ENCODE measurements at regions not wholly inside any gene's neighbourhood (a gene's known extent, or its start where the extent isn't known, plus 50 kb on each side); places are given as distances from the start of the nearest gene placed in this dataset.

DNA sequence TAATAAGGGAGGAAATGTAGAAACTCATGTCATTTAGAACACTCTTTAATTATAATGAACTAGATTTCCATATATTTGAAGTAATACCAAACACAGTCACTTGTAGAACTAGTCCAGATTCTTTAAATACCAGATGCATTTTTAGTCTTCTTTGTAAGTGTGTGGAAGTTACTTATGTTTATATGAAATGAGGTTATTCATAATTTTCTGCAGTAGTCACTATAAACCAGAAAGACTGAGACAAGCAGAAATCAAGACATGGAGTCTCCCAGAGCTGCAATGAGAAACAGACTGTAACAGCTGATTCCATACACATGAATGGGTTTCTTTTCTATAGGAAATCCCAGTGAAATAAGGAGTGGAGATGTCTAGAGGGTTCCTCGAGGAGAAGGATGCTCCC, 216.6 kb upstream of the ZP4 start:
- TF ChIP-seq POLR2A (IDR thresholded peaks at IDR 0.05) = no peak
- TF ChIP-seq, protein P1, sequence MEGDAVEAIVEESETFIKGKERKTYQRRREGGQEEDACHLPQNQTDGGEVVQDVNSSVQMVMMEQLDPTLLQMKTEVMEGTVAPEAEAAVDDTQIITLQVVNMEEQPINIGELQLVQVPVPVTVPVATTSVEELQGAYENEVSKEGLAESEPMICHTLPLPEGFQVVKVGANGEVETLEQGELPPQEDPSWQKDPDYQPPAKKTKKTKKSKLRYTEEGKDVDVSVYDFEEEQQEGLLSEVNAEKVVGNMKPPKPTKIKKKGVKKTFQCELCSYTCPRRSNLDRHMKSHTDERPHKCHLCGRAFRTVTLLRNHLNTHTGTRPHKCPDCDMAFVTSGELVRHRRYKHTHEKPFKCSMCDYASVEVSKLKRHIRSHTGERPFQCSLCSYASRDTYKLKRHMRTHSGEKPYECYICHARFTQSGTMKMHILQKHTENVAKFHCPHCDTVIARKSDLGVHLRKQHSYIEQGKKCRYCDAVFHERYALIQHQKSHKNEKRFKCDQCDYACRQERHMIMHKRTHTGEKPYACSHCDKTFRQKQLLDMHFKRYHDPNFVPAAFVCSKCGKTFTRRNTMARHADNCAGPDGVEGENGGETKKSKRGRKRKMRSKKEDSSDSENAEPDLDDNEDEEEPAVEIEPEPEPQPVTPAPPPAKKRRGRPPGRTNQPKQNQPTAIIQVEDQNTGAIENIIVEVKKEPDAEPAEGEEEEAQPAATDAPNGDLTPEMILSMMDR (IDR thresholded peaks at IDR 0.05) = no peak
